ENCODE measurements at regions not wholly inside any gene's neighbourhood (a gene's known extent, or its start where the extent isn't known, plus 50 kb on each side); places are given as distances from the start of the nearest gene placed in this dataset.

DNA sequence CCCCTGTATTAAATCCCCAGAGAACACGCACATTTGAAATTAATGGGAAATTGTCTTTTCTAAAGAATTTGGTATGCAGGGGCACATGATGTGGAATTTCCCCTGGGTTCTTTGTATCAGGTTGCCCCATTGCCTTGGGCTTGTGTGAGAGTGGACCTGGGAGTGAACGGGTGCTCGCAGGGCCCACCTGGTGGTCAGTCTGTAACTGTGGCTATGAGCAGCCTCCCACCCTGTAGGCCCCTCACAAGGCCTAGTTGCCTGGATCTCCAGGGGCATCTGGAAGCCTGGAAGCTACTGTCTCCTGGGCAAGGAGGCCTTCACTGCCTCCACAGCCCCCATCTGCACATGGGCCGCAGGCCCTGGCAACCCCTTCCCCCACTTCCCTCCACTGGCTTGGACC, 96.7 kb downstream of the SLC25A47 start:
- Histone ChIP-seq H3K79me1 (ENCODE audit: low read depth, low read length) (no peaks in the 10 kb centered on the region; the same call in 1 of the 2 replicates), H3K4ac (replicated peaks; ENCODE audit: insufficient read length, low read depth, low read length) (no peak overlapping the region), H3K23ac (ENCODE audit: insufficient read length) (no peak overlapping the region), H2BK12ac (ENCODE audit: low read depth, low read length) (no peak overlapping the region), H2BK15ac (ENCODE audit: low read length) (no peak overlapping the region), H3K9me3 (ENCODE audit: insufficient read depth in 2 of 2, low read depth in 1 of 2, low read length in 1 of 2) (no peaks in the 10 kb centered on the region), H2BK20ac (ENCODE audit: low read length) (no peak overlapping the region), H3K56ac (replicated peaks; ENCODE audit: insufficient read length, low read depth, low read length) (no peak overlapping the region), H3K27ac (ENCODE audit: low read depth, low read length) (no peak overlapping the region), H4K20me1 (replicated peaks in 1 of 2; ENCODE audit: control insufficient read depth in 1 of 2, insufficient read depth in 2 of 2, low read length in 2 of 2) (no peaks in the 10 kb centered on the region), H3K9ac (replicated peaks in 1 of 4; ENCODE audit: extremely low read depth in 1 of 4, low read depth in 3 of 4, low read length in 3 of 4) (no peak overlapping the region), H3K23me2 (ENCODE audit: low read depth, low read length) (no peaks in the 10 kb centered on the region), H2AFZ (ENCODE audit: low read length) (no peak overlapping the region), H4K5ac (ENCODE audit: insufficient read length, low read depth, low read length) (no peak overlapping the region), H2BK120ac (replicated peaks; ENCODE audit: low read depth, low read length) (no peak overlapping the region), H3K4me1 (replicated peaks in 1 of 4; ENCODE audit: control insufficient read depth in 3 of 4, insufficient read depth in 4 of 4, low read length in 3 of 4) (peaks cover 0 to 9% (median 3%) of the 10 kb centered on the region in 4 experiments; a peak in 6 of 7 replicates), H3K4me2 (ENCODE audit: insufficient read depth in 1 of 2, low read depth in 2 of 2, low read length in 2 of 2) (no peak overlapping the region), H3K79me2 (ENCODE audit: control insufficient read depth in 1 of 2, insufficient read depth in 2 of 2, low read length in 2 of 2) (no peaks in the 10 kb centered on the region), H3K18ac (ENCODE audit: extremely low read depth, low read length) (no peak overlapping the region), H2AK5ac (ENCODE audit: low read depth, low read length) (no peak overlapping the region), H3K14ac (ENCODE audit: insufficient read length) (no peak overlapping the region), H4K91ac (replicated peaks; ENCODE audit: insufficient read length, low read length) (no peak overlapping the region), H3K36me3 (ENCODE audit: control insufficient read depth in 2 of 4, insufficient read depth in 4 of 4, low read length in 3 of 4) (no peaks in the 10 kb centered on the region), H2BK5ac (ENCODE audit: low read depth, low read length) (no peak overlapping the region), H4K8ac (ENCODE audit: extremely low read depth, insufficient read depth, low read length) (no peak overlapping the region), H3K27me3 (replicated peaks in 1 of 4; ENCODE audit: control insufficient read depth in 3 of 4, extremely low read depth in 1 of 4, insufficient read depth in 3 of 4, low read length in 3 of 4) (no peaks in the 10 kb centered on the region), H3K4me3 (ENCODE audit: extremely low read depth in 1 of 4, insufficient read depth in 2 of 4, low read depth in 3 of 4, low read length in 4 of 4) (no peak overlapping the region)
- FAIRE-seq = no peak
- CTCF ChIA-PET (ENCODE audit: partially characterized antibody) = interaction anchor here (0.6 to 9.9 kb wide), 21 partner anchors 9 to 326 kb away, joined by 3 to 119 read pairs (median 4); no protein-coding TSS in a partner anchor
- DNase-seq (ENCODE audit: low read depth in 1 of 2, low spot score in 2 of 2) = no peak
- POLR2A ChIA-PET (ENCODE audit: partially characterized antibody) = interaction anchor here (0.8 to 1.2 kb wide), 2 partner anchors 10 to 134 kb away, joined by 4 to 5 read pairs; no protein-coding TSS in a partner anchor
- WGBS, 2 experiments (ENCODE audit: extremely low coverage in 1 of 2, insufficient coverage in 1 of 2, insufficient read length in 1 of 2, insufficient replicate concordance in 2 of 2, low coverage in 1 of 2, low lambda C conversion rate in 2 of 2, missing lambda C conversion rate in 1 of 2) = 85% methylated on average over 4 of the region's 4 CpGs; no CpG with 5 or more reads in 1 of the 2 experiments

Data from H1 (cell line).